IPS-NIHi7 (cell line): ENCODE measurements at regions not wholly inside any gene's neighbourhood (a gene's known extent, or its start where the extent isn't known, plus 50 kb on each side); places are given as distances from the start of the nearest gene placed in this dataset.

Experiments used
- DNase-seq: peaks from one replicate; pipeline ENCODE4 v3.0.0; 2012; ENCODE audit warnings: mixed read lengths; ENCODE audit errors: extremely low spot score

GRCh38 chr6:122524056-122524455, 52.4 kb upstream of the SERINC1 start:
- no peak for DNase-seq

GRCh38 chr6:122530440-122531046, 58.9 kb upstream of the SERINC1 start:
- peak; percentile 82 for DNase-seq

- no peak for DNase-seq
Observed at GRCh38 chr6:122548281-122548680, 61.9 kb upstream of the PKIB start.

- no peak for DNase-seq
Observed at GRCh38 chr6:122548820-122549219, 61.4 kb upstream of the PKIB start.

GRCh38 chr6:122553697-122554096, 56.5 kb upstream of the PKIB start:
- no peak for DNase-seq

- no peak for DNase-seq
Observed at GRCh38 chr6:122555561-122555960, 54.6 kb upstream of the PKIB start.

GRCh38 chr6:122558080-122558479, 52.1 kb upstream of the PKIB start:
- no peak for DNase-seq
